Testis (tissue), 2 donors: ENCODE measurements at regions not wholly inside any gene's neighbourhood (a gene's known extent, or its start where the extent isn't known, plus 50 kb on each side); places are given as distances from the start of the nearest gene placed in this dataset.

Experiments used
- CTCF ChIP-seq, 3 experiments: fragments of 450-650 bp in 2 of 3; fragments of 200-600 bp in 1 of 3; sonication (generic) in 1 of 3; IDR thresholded peaks; one replicate each; pipeline ENCODE4 v1.5.1; 2016 to 2019; ENCODE audit warnings: antibody characterized with exemption in 3 of 3, mild to moderate bottlenecking in 2 of 3, moderate library complexity in 1 of 3
- POLR2A ChIP-seq: fragments of 450-650 bp; IDR thresholded peaks from one replicate; pipeline ENCODE4 v1.6.1; 2017; ENCODE audit warnings: antibody characterized with exemption, mild to moderate bottlenecking, moderate library complexity

GRCh38 chr20:56968376-56969048 is 297.9 kb downstream of the BMP7 start:
- TF ChIP-seq CTCF (IDR thresholded peaks at IDR 0.05) (no peak), POLR2A (no peak)
